AG08395 (cell line): ENCODE measurements at regions not wholly inside any gene's neighbourhood (a gene's known extent, or its start where the extent isn't known, plus 50 kb on each side); places are given as distances from the start of the nearest gene placed in this dataset.

Experiments used
- DNase-seq: peaks from one replicate; pipeline ENCODE4 v3.0.0; 2012; ENCODE audit warnings: mixed read lengths, low spot score

DNA sequence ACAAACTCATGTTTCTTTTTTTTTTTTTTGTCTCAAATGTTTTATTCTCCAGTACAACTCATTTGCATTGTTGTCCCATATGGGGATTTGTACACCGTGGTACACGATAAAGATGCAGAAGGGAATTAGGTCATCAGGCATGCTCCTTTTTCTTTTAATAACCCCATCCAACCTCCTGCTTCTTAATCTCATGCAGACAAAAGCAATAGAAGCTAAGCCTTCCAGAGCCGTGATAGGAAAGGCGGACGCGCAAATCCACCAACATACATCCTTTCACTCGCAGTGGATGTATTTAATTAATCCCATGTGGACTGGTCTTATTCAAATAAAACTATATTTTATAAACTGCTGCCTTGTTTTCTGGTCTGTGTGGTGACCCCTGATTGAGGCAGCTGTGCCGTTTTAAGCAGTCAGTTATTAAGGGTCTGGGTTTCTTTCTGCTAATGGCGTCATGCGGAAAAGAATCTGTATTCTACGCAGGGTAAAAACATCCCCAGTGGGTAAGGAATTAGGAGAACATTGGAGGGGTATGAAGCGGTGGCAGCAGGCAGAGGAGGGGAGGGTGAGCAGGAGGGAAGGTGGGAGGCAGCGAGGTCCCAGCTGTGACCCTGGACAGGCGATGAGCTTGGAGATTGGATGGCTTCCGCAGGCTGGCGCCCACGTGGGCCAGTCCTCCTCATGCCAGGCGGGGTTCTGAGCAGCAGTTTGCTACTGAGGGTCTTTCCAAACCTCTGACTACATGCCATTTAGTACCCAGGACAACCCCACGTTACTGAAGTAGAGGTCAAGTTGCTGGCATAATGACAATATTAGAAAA lies 172.8 kb downstream of the LINC00237 start:
- no peak for DNase-seq

DNA sequence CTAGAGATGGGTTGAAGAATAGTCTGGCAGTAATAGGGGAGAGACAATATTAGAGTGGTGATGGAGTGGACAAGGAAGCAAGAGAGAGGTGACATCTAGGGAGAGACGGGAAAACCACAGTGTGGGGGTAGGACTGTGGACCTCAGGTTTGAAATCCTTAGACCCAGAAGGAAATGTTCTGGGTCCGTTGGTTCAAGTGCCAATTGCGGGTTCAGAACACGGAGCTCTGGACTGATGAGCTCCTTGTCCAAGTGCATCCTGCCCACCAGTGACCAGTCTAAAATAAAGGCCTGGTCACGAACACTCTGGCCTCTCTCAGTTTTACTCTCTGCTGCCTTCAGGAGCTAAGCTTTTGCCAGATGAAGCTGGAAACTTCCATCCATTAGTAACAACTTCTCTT lies 174.0 kb downstream of the LINC00237 start:
- no peak for DNase-seq

DNA sequence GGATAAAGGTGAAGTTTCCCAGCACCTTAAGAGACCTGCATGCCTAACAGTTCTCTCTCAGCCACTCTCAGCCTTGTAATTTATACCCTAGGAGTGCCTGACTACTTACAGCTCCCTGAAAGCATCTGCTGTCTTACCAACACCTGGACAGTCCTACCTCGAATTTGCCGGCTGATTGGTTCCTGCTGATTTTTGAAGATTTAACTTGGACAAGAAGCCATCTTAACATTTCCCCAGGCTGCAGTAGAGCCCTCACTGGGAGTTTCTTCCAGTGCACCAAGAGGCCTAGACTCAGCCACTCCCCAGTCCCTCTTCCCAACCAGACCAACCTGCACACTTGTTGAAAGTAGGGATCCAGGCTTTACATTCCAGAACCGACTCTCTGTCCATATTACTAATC lies 174.5 kb downstream of the LINC00237 start:
- DNase-seq = no peak

DNA sequence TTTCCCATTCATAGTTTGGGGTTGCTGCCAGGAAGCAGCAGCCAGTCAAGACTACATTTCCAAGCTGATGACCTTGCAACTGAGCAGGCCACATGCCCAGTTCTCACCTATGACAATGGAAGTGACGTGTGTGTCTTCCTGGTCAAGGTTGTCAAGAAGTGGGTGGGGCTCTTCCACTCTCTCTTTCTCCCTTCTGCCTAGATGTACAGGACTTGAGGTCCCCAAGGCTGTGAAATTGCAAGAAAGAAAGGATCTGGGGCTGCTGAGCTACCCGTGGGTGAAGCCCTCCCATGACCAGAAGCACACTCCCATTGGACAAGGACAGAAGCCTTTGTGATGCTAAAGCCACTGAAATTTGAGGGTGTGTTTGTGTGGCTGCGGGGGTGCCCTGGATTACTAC lies 175.1 kb downstream of the LINC00237 start:
- DNase-seq = no peak

DNA sequence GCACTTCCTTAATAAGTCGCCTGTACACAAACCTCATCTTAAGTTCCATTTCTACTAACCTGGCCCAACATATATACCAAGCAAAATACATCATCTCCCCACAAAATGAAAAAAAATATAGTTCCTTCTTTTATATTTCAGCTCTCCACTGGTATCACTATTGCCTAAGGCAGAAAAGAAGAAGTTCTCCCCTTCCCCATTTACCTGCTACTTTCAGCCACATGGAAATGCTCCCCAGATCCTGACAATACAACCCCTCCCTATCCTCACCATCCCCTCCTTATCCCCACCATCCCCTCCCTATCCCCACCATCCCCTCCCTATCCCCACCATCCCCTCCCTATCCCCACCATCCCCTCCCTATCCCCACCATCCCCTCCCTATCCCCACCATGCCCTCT lies 175.7 kb downstream of the LINC00237 start:
- DNase-seq = no peak

DNA sequence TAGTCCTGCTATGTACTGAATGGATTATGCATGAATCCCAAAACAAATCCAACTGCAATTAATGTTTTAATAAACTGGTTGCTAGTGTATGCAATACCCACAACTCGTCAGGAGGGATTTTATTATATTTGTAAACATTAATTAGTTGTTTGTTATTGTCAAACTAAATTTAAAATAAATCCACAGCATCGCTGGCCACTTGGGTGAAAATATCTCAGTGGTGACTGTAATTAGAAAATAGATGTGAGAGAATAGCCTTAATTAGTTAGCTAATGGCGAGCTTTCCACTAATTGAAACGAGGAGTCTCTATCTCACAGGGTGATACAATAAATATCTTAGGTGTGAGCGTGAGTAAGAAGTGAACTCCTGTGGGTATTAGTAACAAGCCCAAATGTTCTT lies 176.8 kb downstream of the LINC00237 start:
- no peak for DNase-seq

DNA sequence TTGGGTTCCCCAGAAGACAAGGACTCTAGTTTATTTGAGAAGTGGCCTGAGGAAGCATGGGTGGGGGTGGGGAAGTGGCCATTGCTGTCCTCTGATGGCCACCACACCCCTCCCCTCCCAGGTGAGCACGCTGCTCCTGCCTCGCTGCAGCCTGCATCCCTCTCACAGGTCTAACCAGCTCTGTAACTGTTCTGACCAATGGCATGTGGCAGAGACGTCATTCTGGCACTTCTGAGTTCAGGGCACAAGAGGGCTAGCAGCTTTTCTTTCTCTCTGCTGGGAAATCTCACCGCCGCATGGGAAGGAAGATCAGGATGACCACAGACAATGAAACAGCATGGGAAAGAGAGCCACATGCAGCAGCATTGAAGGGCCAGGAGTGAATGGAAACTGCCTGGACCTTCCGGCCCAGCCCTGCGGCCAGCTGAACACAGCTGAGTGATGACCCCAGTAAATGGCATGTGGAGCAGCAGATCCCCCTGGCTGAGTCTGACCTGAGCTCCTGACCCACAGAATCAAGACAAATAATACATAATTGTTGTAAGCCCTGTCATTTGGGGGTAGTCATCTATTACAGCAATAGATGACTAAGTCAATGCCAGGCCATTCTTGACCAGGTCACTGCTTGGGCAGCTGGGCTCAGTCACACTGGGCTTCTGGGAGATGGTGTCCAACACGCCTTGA lies 179.8 kb downstream of the LINC00237 start:
- no peak for DNase-seq

DNA sequence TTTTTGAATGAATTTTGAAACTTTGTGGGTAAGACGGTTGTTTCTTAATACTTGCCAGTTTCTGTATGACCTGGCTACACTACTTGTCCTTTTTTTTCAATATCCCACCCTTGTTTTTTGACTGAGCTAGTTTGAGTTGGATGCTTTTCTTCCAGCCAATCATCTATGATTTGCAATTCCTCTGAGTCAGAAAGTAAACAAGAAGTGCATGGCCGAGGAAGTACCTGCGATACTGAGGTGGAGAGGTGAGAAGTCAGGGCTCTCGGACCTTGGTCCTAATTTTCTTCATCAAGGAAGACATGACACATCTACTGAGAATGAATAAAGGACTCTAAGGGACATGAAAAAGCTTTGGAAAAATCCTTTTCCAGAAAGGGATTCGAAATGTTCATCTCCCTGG lies 185.7 kb downstream of the LINC00237 start:
- DNase-seq = no peak

DNA sequence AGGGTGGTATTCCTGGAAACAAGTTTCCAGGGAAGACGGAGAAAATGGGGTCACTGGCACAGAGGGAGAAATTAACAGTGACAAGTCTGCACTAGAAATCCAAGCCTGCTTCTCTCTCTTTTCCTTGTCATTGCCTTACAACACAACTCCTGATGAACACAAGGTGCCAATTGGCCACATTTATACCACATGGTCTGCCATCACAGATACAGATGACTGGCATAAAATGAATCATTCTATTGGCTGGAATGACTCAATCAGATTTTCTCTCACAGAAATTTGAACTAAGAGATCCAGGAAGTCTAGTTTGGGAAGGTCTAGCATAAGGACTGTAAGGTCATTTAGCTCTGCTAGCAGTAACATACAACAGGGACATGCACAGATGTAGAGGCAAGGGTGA lies 190.3 kb downstream of the LINC00237 start:
- no peak for DNase-seq

DNA sequence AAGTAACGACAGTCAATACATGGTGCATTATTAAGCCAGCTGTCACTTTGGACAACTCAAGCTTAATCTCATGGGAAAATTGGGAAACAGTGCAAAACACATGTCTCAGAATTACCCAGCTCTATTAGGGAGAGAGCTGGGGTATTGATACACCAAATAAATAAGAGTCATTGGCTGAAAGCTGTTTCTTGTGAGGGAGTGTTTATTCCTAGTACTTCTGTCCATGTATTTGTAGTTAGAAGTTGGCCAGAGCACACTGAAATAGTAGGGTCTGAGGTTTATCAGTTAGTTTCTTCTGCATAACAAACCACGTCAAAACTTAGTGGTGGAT lies 192.0 kb upstream of the RALGAPA2 start:
- no peak for DNase-seq

DNA sequence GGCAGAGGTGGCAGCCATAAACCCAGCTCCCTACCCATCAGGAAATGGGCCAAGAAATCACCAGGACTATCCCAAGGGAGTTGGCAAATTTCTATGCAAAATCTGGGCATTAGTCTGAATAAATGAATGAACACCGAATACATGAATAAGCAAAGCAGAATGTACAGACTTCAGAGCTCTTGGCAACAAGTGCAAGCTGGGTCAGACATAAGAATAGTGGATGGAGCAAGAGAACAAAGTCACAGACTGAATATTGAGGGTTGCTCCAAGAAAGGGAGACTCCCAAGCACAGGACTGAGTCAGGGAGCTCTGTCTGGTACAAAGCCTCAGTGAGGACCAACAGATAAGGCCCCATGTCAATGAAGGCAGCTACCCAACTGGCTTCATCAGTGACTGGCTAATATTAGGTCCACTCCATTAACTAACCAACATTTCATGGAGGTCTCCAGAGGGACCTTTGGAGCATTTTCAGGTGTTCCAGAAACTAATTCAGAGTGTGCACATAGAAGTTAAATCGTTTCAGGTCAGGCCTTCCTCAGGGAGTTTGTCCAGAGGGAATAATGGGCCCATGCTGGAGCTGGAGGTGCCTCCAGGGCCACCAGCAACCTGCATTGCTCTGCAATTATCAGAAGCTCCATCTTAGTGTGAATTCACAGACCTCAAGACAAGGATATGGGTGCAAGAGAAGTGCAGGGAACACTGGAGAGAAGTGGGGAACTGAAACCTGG lies 191.5 kb upstream of the RALGAPA2 start:
- no peak for DNase-seq

DNA sequence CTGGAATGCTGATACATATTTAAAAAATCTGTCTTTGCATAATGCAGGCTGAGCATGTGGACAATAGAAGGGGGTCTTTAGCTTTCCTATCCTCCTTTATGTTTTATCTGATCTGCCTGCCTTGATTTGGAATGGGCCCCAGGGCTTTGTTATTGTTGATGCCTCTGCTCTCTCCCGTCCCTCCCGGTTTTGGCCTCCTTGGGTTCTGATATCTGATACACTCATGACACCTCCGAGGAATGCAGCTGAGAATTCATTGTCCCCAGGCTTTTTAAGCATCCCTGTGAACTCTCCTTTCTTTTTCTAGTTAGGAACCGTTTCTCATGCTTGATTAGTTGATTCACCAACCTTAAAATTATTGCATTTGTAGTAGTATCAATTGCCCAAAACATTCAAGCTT lies 185.5 kb upstream of the RALGAPA2 start:
- DNase-seq = no peak

DNA sequence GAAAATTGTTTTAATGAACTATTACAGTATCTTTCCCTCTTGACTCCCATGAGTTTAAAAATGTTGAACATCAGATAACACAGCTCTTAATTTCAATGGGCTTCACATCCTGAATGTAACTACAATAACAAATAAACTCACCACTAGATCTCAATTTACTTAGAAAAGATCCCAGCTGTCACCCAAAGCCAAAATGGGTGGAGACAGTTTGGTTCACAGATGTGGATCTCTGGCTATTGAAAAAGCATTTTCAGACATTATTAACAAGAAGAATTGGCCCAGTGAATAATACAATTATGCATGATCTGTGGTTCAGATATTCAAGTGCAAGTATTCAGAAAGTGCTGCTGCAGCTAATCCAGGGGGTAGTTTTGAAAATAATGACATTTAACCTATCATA lies 184.7 kb upstream of the RALGAPA2 start:
- DNase-seq = no peak

DNA sequence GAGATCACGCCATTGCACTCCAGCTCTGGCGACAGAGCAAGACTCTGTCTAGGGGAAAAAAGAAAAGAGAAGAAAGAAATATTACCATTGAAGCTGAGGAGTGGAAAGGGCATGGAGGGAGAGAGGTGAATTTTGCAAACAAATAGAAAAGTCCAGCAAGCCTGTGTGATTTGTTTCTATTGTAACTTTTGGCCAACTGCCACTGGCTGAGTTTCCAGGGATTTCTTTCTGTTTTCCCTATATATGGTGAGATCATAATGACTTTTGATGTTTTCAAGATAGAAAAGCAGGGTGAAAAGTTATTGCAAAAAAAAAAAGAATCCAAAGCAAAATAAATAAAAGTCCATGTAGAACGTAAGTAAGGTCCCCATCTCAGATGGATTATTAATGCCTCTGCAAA lies 184.2 kb upstream of the RALGAPA2 start:
- DNase-seq = no peak

DNA sequence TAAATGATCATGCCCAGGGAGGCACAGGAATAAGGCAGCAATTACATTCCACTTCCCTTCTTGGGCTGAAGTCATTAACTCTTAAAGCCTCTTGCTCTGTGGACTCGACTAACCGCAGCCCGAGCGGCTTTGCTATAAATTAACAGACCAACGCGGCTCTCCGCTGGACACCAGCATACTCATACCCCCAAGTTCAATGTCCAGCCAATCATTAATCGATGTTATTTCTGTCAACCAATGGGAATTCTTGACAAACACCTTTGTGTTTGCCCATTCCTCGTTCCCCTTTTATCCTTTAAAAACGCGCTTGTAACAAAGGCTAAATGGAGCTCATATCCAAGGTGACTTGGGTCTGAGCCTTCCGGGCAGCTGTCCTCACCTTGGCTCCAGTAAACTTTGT lies 183.1 kb upstream of the RALGAPA2 start:
- DNase-seq = no peak

DNA sequence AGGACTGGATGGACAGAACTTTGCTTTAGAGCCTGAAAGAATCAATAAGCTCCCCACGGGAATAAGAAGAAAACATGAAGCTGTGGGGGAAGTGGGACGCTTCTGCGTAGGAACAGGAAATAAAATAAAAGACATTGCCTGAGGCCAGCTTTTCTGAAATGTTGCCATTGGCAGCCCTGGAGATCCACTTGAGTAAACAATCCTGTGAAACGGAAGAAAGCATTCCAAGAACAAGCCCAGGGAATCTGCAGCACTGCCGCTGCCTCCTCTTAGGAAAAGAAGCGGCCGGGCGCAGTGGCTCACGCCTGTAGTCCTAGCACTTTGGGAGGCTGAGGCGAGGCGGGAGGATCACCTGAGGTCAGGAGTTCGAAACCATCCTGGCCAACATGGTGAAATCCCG lies 182.3 kb upstream of the RALGAPA2 start:
- no peak for DNase-seq

DNA sequence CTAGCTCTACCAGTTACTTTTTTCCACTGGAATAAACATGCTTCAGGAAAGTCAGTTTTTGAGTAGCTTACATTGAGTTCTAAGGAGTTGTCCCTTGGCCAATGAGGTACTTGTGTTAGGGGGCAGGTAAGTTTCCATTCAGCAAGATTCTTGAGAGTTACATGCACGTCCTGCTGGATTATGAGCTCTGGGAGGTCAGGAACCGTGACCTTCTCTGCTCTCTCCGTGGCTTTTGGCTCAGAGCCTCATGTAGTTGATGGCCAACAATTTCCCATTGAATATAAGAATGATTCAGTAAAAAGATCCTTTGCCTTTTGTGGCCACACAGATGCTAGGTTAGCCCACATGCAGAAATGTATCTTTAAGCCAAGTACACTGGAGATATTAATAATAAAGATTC lies 181.8 kb upstream of the RALGAPA2 start:
- DNase-seq = no peak

DNA sequence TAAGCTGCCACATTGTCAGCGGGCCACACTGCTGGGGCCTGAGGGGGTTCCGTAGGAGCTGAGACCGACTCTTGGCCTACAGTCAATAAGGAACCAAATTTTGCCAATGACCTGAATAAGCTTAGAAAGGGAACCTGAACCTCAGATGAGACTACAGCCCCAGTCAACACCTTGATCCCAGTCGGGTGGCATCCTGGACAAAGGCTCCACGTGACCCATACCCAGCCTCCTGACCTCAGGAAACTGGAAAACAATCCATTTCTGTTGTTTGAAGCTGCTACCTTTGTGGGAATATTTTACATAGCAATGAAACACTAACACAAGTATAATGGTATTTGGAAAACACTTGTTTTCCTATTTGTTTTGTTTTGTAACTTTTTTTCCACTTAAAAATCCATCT lies 179.9 kb upstream of the RALGAPA2 start:
- DNase-seq = no peak

DNA sequence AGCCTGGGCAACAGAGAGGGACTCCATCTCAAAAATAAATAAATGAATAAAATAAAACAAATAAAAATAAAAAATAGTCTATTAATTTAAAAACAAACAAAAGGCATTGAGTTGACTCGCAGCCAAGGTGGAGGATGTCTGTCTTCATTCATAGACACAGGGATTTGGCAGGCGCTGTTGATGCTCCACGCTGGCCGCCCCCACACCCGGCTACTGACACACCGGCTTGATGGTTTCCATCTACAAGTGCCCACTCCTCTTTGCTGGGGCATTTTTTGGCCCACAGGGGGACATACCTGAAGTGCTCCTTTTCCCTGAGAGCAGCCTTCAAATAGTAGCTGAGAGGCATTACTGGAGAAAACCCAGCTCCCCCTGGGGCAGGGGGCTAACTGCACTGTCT lies 178.3 kb upstream of the RALGAPA2 start:
- DNase-seq = no peak

DNA sequence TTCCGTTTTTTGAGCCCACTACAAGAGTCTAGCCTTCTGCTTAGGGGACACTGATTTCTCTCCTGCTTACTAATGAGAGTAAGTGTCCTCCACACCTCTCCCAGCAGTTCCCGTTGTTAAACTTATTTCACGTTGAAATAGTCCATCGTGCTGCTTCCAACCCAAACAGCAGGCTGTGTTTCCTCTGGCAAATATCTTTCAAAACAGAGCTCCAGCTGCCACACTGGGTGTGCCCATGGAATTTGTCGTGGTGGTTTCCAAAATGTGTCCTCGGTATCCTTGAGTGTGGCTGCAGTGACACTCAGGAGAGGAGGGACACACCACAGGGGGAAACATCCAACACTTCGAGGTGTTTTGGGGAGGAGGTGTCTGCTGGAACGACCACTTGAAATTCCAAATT lies 176.5 kb upstream of the RALGAPA2 start:
- DNase-seq = no peak

DNA sequence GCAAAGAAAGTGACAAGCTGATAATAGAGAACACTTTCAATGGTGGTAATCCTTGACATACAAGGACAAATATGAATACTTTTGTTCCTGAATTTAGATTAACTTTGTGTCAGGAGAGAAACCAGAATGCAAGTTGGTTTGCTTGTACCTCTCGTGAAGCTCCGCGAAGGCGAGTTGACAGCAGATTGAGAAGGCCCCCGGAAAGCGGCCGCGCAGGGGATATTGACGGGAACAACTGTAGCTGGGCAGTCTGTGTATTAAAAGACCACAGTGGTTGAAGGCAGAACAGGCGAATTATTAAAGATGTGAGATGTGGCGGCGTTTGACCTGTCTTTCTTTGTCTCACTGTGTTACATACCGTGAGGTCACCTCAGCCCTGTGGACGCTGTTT lies 175.8 kb upstream of the RALGAPA2 start:
- DNase-seq = no peak

DNA sequence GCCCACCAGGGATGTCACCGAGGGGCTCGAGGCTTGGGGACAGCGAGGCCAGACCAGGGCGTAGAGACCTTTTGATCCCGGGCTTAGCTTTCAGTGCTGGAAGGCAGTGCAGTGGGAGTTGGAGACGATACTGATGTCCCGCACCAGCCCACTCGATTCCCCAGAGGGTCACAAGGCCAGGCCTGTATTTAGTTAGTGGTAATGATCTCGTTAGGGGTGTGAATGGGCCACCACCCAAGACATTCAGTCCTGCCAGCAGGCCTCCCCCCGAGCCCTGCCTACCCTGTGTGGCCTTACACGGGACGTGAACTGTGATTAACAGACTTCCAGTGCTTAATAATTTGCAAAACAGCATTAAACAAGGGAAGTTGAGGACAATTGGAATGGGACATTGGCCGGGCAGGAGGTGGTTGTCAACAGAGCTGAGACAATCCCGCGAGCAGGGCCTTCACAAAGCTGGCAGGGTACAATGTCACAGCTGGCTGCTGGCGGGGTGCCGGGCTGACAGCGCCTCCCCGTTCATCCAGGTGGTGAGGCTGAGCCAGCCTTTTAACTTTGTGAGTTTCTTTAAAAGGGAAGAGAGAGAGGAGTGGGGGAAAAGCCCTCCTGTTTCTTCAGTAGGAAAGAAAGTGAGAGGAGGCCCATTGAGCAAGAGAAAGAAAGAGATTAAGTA lies 175.3 kb upstream of the RALGAPA2 start:
- no peak for DNase-seq

DNA sequence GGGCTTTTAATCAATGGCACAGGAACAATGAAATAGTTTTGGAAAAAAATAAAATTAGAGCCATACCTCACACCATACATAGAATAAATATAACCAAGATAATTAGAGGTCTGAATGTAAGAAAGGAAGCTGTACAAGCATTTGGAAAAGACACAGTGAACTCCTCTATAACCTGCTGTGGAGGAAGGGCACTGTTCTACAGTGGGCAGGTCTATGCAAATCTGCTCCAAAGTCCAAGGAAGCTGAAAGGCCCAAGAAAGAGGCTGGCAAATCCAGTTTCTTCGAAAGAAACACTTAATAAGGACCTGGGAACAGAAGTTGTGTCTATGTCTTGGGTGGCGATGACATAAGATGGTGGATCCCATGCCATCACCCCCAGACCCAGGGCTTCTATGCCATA lies 169.4 kb upstream of the RALGAPA2 start:
- DNase-seq = no peak
